A549 (cell line): ENCODE measurements at regions not wholly inside any gene's neighbourhood (a gene's known extent, or its start where the extent isn't known, plus 50 kb on each side); places are given as distances from the start of the nearest gene placed in this dataset.

Source experiments
- ATAC-seq, 2 experiments: fragments of 200-7000 bp in 1 of 2; fragments of >200 bp in 1 of 2; cut with Nextera tagmentation in 1 of 2; cut with Tn5 transposase in 1 of 2; 3 replicates each; pipeline versions ENCODE4 v1.8.0 to v1.9.1; 2018 to 2020; ENCODE audit warnings: mild to moderate bottlenecking in 1 of 2, moderate library complexity in 1 of 2
- CTCF ChIA-PET: fragments of 300-600 bp; sonication (Branson Sonifier 250); formaldehyde crosslinking; extraction: SDS; loops from one replicate; lab custom pipeline; 2021; ENCODE audit warnings: antibody characterized with exemption, inconsistent platforms; lab: Yijun Ruan, JAX
- POLR2A ChIA-PET: fragments of 350-600 bp; formaldehyde crosslinking; extraction: SDS; loops from one replicate; lab custom pipeline; 2021; ENCODE audit warnings: antibody characterized with exemption, inconsistent platforms; lab: Yijun Ruan, JAX
- DNase-seq, 2 experiments: peaks; one replicate each; pipeline versions ENCODE4 v3.0.0 to v3.0.0-alpha.2; 2011 to 2016; ENCODE audit warnings: low read depth in 1 of 2, low spot score in 1 of 2
- FAIRE-seq: peaks from 2 replicates; lab custom pipeline; 2011; peaks lifted over from hg19 to GRCh38; lab: Jason Lieb, UNC
- H3K27ac ChIP-seq, 2 experiments: fragments of >200 bp; sonication (Bioruptor Twin); formaldehyde crosslinking; 3 replicates each; pipeline ENCODE4 v1.5.1; 2016 to 2017
- H3K4me1 ChIP-seq: fragments of >200 bp; sonication (Bioruptor Twin); formaldehyde crosslinking; 3 replicates; pipeline ENCODE4 v1.6.1; 2016
- H3K4me2 ChIP-seq: fragments of >200 bp; sonication (Bioruptor Twin); formaldehyde crosslinking; 3 replicates; pipeline ENCODE4 v1.6.1; 2016
- H3K4me3 ChIP-seq: fragments of >200 bp; sonication (Bioruptor Twin); formaldehyde crosslinking; 3 replicates; pipeline ENCODE4 v1.5.1; 2016
- H3K9me3 ChIP-seq: fragments of >200 bp; sonication (Bioruptor Twin); formaldehyde crosslinking; 3 replicates; pipeline ENCODE4 v1.6.1; 2016
- ATOH8 ChIP-seq: fragments of 250-450 bp; sonication (Bioruptor Pico); IDR thresholded peaks from 2 replicates; pipeline ENCODE4 v1.5.0; 2020; ENCODE audit warnings: low read depth, mild to moderate bottlenecking, moderate library complexity
- BHLHE40 ChIP-seq: IDR thresholded peaks from 2 replicates; pipeline ENCODE4 v1.6.1; 2012; ENCODE audit warnings: low read depth, low read length, inconsistent platforms
- E2F6 ChIP-seq: IDR thresholded peaks from 2 replicates; pipeline ENCODE4 v1.6.1; 2012; ENCODE audit warnings: low read depth, borderline replicate concordance
- EHF ChIP-seq: fragments of 250-450 bp; sonication (Bioruptor Pico); IDR thresholded peaks from 2 replicates; pipeline ENCODE4 v1.5.0; 2020; ENCODE audit warnings: mild to moderate bottlenecking
- EP300 ChIP-seq, 2 experiments: fragments of >200 bp; sonication (Bioruptor Twin); formaldehyde crosslinking; IDR thresholded peaks; 2 replicates in 1 of 2; 3 replicates in 1 of 2; pipeline ENCODE4 v1.6.1; 2016 to 2017
- HDAC2 ChIP-seq: fragments of 200-600 bp; sonication (generic); IDR thresholded peaks from 2 replicates; pipeline ENCODE4 v1.6.1; 2016
- HEYL ChIP-seq: fragments of 250-450 bp; sonication (Bioruptor Pico); IDR thresholded peaks from 2 replicates; pipeline ENCODE4 v1.8.0; 2021; ENCODE audit warnings: mild to moderate bottlenecking, moderate library complexity
- HOXB13 ChIP-seq: fragments of 250-450 bp; sonication (Bioruptor Pico); IDR thresholded peaks from 2 replicates; pipeline ENCODE4 v1.5.0; 2020; ENCODE audit warnings: low read depth, mild to moderate bottlenecking, moderate library complexity
- HOXB5 ChIP-seq: fragments of 250-450 bp; sonication (Bioruptor Pico); IDR thresholded peaks from 2 replicates; pipeline ENCODE4 v1.5.0; 2020; ENCODE audit warnings: mild to moderate bottlenecking, moderate library complexity
- JUNB ChIP-seq: fragments of >200 bp; sonication (Bioruptor Twin); formaldehyde crosslinking; IDR thresholded peaks from 2 replicates; pipeline ENCODE4 v1.6.1; 2016
- KDM5A ChIP-seq: fragments of 200-600 bp; sonication (generic); IDR thresholded peaks from 2 replicates; pipeline ENCODE4 v1.6.1; 2016; ENCODE audit warnings: antibody characterized with exemption, mild to moderate bottlenecking
- MAZ ChIP-seq: fragments of 150-350 bp; IDR thresholded peaks from 2 replicates; pipeline ENCODE4 v1.6.1; 2014; ENCODE audit warnings: antibody characterized with exemption, low read depth, low read length, borderline replicate concordance
- NR3C1 ChIP-seq: fragments of >200 bp; sonication (Bioruptor Twin); formaldehyde crosslinking; IDR thresholded peaks from 3 replicates; pipeline ENCODE4 v1.6.1; 2017
- PBX3 ChIP-seq: IDR thresholded peaks from 2 replicates; pipeline ENCODE4 v1.6.1; 2012
- POLR2A ChIP-seq: IDR thresholded peaks from 2 replicates; pipeline ENCODE4 v1.6.1; 2012; ENCODE audit warnings: mild to moderate bottlenecking, low read length
- RCOR1 ChIP-seq: fragments of 150-350 bp; IDR thresholded peaks from 2 replicates; pipeline ENCODE4 v1.6.1; 2014; ENCODE audit warnings: antibody characterized with exemption, low read length, low read depth
- SMC3 ChIP-seq: fragments of >200 bp; sonication (Bioruptor Twin); formaldehyde crosslinking; IDR thresholded peaks from 3 replicates; pipeline ENCODE4 v1.6.1; 2018; ENCODE audit warnings: inconsistent platforms
- TFCP2L1 ChIP-seq: fragments of 250-450 bp; sonication (Bioruptor Pico); IDR thresholded peaks from 2 replicates; pipeline ENCODE4 v1.5.0; 2021; ENCODE audit warnings: mild to moderate bottlenecking
- ZFP36 ChIP-seq: fragments of 450-650 bp; IDR thresholded peaks from 2 replicates; pipeline ENCODE4 v1.6.1; 2014; ENCODE audit warnings: borderline replicate concordance; ENCODE audit not compliant: partially characterized antibody
- ZSCAN20 ChIP-seq: fragments of 250-450 bp; sonication (Bioruptor Pico); IDR thresholded peaks from 2 replicates; pipeline ENCODE4 v1.8.0; 2022; ENCODE audit warnings: mild to moderate bottlenecking, moderate library complexity
- WGBS: methylation state at CpG from one replicate; pipeline ENCODE4 v1.1.6; 2017; ENCODE audit errors: missing lambda C conversion rate; 5-methylcytosine and 5-hydroxymethylcytosine counted together
- TF ChIP-seq, protein P1 (sequence below): fragments of >200 bp; sonication (Bioruptor Twin); formaldehyde crosslinking; IDR thresholded peaks from 3 replicates; pipeline ENCODE4 v1.6.1; 2016
- TF ChIP-seq, protein P2 (sequence below): fragments of >200 bp; sonication (Bioruptor Twin); formaldehyde crosslinking; IDR thresholded peaks from 3 replicates; pipeline ENCODE4 v1.5.1; 2016

DNA sequence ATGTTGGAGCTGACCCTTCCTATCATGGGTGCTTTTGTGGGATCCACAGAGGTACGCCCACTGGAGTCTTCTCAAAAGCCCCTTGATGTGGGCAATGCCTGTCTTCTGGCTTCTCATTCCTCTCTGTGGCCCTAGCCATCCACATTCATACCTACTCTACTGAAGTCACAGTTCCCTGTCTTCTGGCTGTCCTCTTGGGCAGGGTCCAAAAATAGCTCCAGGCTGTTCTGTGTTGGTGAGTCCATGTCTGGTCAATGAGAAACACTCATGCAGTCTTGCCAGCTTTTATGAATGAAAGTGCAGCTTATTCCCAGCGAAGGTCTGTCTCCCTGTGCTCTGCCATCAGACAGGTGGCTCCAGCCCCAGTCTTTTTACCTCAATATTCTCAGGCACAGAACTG, 135.9 kb upstream of the MDM1 start:
- 61% methylated on average over 2 of the region's 2 CpGs for WGBS
- Histone ChIP-seq H3K4me2 (no peak overlapping the region), H3K27ac (no peak overlapping the region), H3K4me1 (no peaks in the 10 kb centered on the region), H3K9me3 (no peaks in the 10 kb centered on the region), H3K4me3 (no peak overlapping the region)
- CTCF ChIA-PET = no interaction called here
- POLR2A ChIA-PET = no interaction called here
- TF ChIP-seq JUNB = no peak
- no peak for TF ChIP-seq ZFP36
- no peak for TF ChIP-seq EP300 (IDR thresholded peaks at IDR 0.05)
- no peak for TF ChIP-seq PBX3
- TF ChIP-seq POLR2A = no peak
- no peak for TF ChIP-seq NR3C1
- TF ChIP-seq EHF (CRISPR knock-in tag) = no peak
- TF ChIP-seq HDAC2 = no peak
- TF ChIP-seq, protein P1, sequence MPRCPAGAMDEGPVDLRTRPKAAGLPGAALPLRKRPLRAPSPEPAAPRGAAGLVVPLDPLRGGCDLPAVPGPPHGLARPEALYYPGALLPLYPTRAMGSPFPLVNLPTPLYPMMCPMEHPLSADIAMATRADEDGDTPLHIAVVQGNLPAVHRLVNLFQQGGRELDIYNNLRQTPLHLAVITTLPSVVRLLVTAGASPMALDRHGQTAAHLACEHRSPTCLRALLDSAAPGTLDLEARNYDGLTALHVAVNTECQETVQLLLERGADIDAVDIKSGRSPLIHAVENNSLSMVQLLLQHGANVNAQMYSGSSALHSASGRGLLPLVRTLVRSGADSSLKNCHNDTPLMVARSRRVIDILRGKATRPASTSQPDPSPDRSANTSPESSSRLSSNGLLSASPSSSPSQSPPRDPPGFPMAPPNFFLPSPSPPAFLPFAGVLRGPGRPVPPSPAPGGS = no peak
- no peak for TF ChIP-seq KDM5A
- TF ChIP-seq RCOR1 = no peak
- no peak for TF ChIP-seq MAZ
- TF ChIP-seq HOXB5 (CRISPR knock-in tag) = no peak
- no peak for ATAC-seq
- no peak for FAIRE-seq
- DNase-seq = no peak

GRCh38 chr12:68469113-68469512, 137.0 kb upstream of the MDM1 start:
- DNase-seq (no peak), FAIRE-seq (no peak), ATAC-seq (no peak)
- TF ChIP-seq E2F6 (no peak), BHLHE40 (no peak), RCOR1 (no peak)
- Histone ChIP-seq H3K4me2 (no peak overlapping the region), H3K27ac (no peak overlapping the region), H3K4me1 (no peaks in the 10 kb centered on the region), H3K9me3 (no peaks in the 10 kb centered on the region), H3K4me3 (no peak overlapping the region)
- 72% methylated on average over 3 of the region's 3 CpGs for WGBS
- ChIA-PET CTCF (no interaction called here), POLR2A (interaction anchor here (1.0 kb wide), 1 partner anchor 142 kb away, joined by 3 read pairs; the partner anchor contains the start of gene RAP1B)

- TF ChIP-seq TFCP2L1 (CRISPR knock-in tag) (no peak), ZSCAN20 (CRISPR knock-in tag) (no peak), HEYL (no peak), HOXB13 (CRISPR knock-in tag) (no peak), SMC3 (no peak), ATOH8 (CRISPR knock-in tag) (no peak)
- TF ChIP-seq, protein P2, sequence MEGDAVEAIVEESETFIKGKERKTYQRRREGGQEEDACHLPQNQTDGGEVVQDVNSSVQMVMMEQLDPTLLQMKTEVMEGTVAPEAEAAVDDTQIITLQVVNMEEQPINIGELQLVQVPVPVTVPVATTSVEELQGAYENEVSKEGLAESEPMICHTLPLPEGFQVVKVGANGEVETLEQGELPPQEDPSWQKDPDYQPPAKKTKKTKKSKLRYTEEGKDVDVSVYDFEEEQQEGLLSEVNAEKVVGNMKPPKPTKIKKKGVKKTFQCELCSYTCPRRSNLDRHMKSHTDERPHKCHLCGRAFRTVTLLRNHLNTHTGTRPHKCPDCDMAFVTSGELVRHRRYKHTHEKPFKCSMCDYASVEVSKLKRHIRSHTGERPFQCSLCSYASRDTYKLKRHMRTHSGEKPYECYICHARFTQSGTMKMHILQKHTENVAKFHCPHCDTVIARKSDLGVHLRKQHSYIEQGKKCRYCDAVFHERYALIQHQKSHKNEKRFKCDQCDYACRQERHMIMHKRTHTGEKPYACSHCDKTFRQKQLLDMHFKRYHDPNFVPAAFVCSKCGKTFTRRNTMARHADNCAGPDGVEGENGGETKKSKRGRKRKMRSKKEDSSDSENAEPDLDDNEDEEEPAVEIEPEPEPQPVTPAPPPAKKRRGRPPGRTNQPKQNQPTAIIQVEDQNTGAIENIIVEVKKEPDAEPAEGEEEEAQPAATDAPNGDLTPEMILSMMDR = no peak
- Histone ChIP-seq H3K4me3 (no peak overlapping the region), H3K4me2 (no peak overlapping the region), H3K4me1 (no peaks in the 10 kb centered on the region), H3K27ac (no peak overlapping the region), H3K9me3 (no peaks in the 10 kb centered on the region)
- WGBS = 53% methylated on average over 3 of the region's 3 CpGs
- DNase-seq (no peak), ATAC-seq (no peak), FAIRE-seq (no peak)
- ChIA-PET CTCF (no interaction called here), POLR2A (no interaction called here)
Measured at GRCh38 chr12:68470664-68471328, 138.6 kb upstream of the MDM1 start.
